H1 (cell line): ENCODE measurements at regions not wholly inside any gene's neighbourhood (a gene's known extent, or its start where the extent isn't known, plus 50 kb on each side); places are given as distances from the start of the nearest gene placed in this dataset.

ENCODE experiments used
- ATF2 ChIP-seq: IDR thresholded peaks from 2 replicates; pipeline ENCODE4 v1.6.1; 2012; ENCODE audit warnings: low read length, inconsistent platforms
- TAF7 ChIP-seq: optimal IDR thresholded peaks from 2 replicates; pipeline ENCODE3; 2011; ENCODE audit warnings: low read depth, mild to moderate bottlenecking, inconsistent platforms, low read length, moderate library complexity, borderline replicate concordance

DNA sequence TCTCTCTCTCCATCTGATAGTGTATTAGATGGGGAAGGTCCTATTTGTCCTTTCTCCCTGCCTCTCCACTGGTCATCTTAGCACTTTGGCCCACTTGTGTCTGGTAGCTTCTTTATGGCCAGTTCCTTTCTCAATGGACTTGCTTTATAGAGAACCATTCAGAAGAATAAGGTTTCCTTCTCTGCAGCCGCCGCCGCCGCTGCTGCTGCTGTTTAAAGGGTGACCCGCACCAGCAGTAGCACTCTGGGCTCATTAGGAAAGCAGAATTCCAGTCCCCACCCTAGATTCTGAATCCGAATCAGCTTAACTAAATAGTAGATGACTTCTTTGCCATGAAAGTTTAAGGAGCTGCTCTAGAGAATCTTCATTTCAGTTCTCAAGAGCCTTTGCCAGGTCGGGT lies 490.2 kb downstream of the FOXO1 start (continued):
- no peak for TF ChIP-seq TAF7
- TF ChIP-seq ATF2: no peak
